IMR-90 (cell line): ENCODE measurements at regions not wholly inside any gene's neighbourhood (a gene's known extent, or its start where the extent isn't known, plus 50 kb on each side); places are given as distances from the start of the nearest gene placed in this dataset.

Experiments used
- ATAC-seq: fragments of 200-7000 bp; cut with Tn5 transposase; 2 replicates; pipeline ENCODE4 v1.9.1; 2020; ENCODE audit warnings: low read depth, mild to moderate bottlenecking, moderate library complexity
- BruUV-seq: library from RNA; stranded (reverse); fragments of 400-500 nt; replicated peaks from 2 replicates; lab custom pipeline; 2021; lab: Mats Ljungman, UMichigan
- CTCF ChIA-PET: fragments of 300-600 bp; formaldehyde crosslinking; extraction: SDS; loops from one replicate; lab custom pipeline; 2021; ENCODE audit warnings: antibody characterized with exemption; lab: Yijun Ruan, JAX
- POLR2A ChIA-PET: fragments of 300-600 bp; sonication (Branson Sonifier 250); formaldehyde crosslinking; loops from one replicate; lab custom pipeline; 2022; ENCODE audit warnings: antibody characterized with exemption; ENCODE audit not compliant: unreplicated experiment; lab: Charles Lee
- DNase-seq: peaks from one replicate; pipeline ENCODE4 v3.0.0; 2013
- H2AFZ ChIP-seq: replicated peaks from 2 replicates; pipeline ENCODE3; 2013; ENCODE audit warnings: low read length, mild to moderate bottlenecking; ENCODE audit not compliant: poor library complexity
- H2AK5ac ChIP-seq: 2 replicates; pipeline ENCODE4 v1.6.1; 2013; ENCODE audit warnings: low read depth, low read length, inconsistent platforms
- H2AK9ac ChIP-seq: replicated peaks from 2 replicates; pipeline ENCODE3; 2013; ENCODE audit warnings: mild to moderate bottlenecking, low read depth, low read length, moderate library complexity; ENCODE audit not compliant: poor library complexity
- H2BK120ac ChIP-seq: 2 replicates; pipeline ENCODE4 v1.6.1; 2013; ENCODE audit warnings: low read depth, low read length, inconsistent platforms
- H2BK15ac ChIP-seq: 3 replicates; pipeline ENCODE4 v1.6.1; 2013; ENCODE audit warnings: low read depth, low read length, inconsistent platforms
- H2BK20ac ChIP-seq: 2 replicates; pipeline ENCODE4 v1.6.1; 2013; ENCODE audit warnings: low read depth, mild to moderate bottlenecking, inconsistent platforms, low read length, moderate library complexity
- H2BK5ac ChIP-seq: 2 replicates; pipeline ENCODE4 v1.6.1; 2013; ENCODE audit warnings: mild to moderate bottlenecking, low read depth, low read length, inconsistent platforms; ENCODE audit not compliant: poor library complexity, severe bottlenecking
- H3K14ac ChIP-seq: replicated peaks from 2 replicates; pipeline ENCODE4 v1.6.1; 2013; ENCODE audit warnings: low read depth, low read length, inconsistent platforms
- H3K18ac ChIP-seq: 2 replicates; pipeline ENCODE4 v1.6.1; 2013; ENCODE audit warnings: low read depth, low read length, control low read depth
- H3K23ac ChIP-seq: 2 replicates; pipeline ENCODE4 v1.6.1; 2013; ENCODE audit warnings: low read depth, low read length, inconsistent platforms
- H3K27ac ChIP-seq: 2 replicates; pipeline ENCODE4 v1.5.1; 2013; ENCODE audit warnings: mild to moderate bottlenecking, control low read depth, low read length; ENCODE audit not compliant: insufficient read depth
- H3K27me3 ChIP-seq: 2 replicates; pipeline ENCODE4 v1.6.1; 2013; ENCODE audit warnings: low read length; ENCODE audit not compliant: control insufficient read depth, insufficient read depth
- H3K36me3 ChIP-seq: 2 replicates; pipeline ENCODE4 v1.6.1; 2013; ENCODE audit warnings: low read length, mixed read lengths; ENCODE audit not compliant: control insufficient read depth, insufficient read depth
- H3K4ac ChIP-seq: 2 replicates; pipeline ENCODE4 v1.6.1; 2013; ENCODE audit warnings: low read depth, low read length, inconsistent platforms
- H3K4me1 ChIP-seq: 2 replicates; pipeline ENCODE4 v1.6.1; 2013; ENCODE audit warnings: low read length, mixed read lengths; ENCODE audit not compliant: control insufficient read depth, insufficient read depth
- H3K4me2 ChIP-seq: 2 replicates; pipeline ENCODE4 v1.6.1; 2013; ENCODE audit warnings: low read depth, mild to moderate bottlenecking, control low read depth, low read length, moderate library complexity
- H3K4me3 ChIP-seq: 2 replicates; pipeline ENCODE4 v1.5.1; 2013; ENCODE audit warnings: low read depth, mild to moderate bottlenecking, control low read depth, low read length, moderate library complexity; ENCODE audit not compliant: insufficient read depth
- H3K56ac ChIP-seq: 2 replicates; pipeline ENCODE4 v1.6.1; 2013; ENCODE audit warnings: low read length, inconsistent platforms; ENCODE audit not compliant: insufficient read depth; ENCODE audit errors: extremely low read depth
- H3K79me1 ChIP-seq, 2 experiments: 2 replicates each; pipeline ENCODE4 v1.6.1; 2013; ENCODE audit warnings: low read length in 2 of 2, inconsistent platforms in 1 of 2, low read depth in 1 of 2
- H3K9ac ChIP-seq: 2 replicates; pipeline ENCODE4 v1.6.1; 2013; ENCODE audit warnings: low read depth, low read length, control low read depth
- H3K9me1 ChIP-seq: 2 replicates; pipeline ENCODE4 v1.6.1; 2013; ENCODE audit warnings: low read length, inconsistent platforms; ENCODE audit not compliant: insufficient read depth
- H3K9me3 ChIP-seq: 2 replicates; pipeline ENCODE4 v1.6.1; 2013; ENCODE audit warnings: low read length; ENCODE audit not compliant: control insufficient read depth, insufficient read depth
- H4K20me1 ChIP-seq: 2 replicates; pipeline ENCODE4 v1.6.1; 2013; ENCODE audit warnings: low read length, inconsistent platforms; ENCODE audit not compliant: insufficient read depth
- H4K5ac ChIP-seq: 2 replicates; pipeline ENCODE4 v1.6.1; 2013; ENCODE audit warnings: mild to moderate bottlenecking, low read depth, low read length, control low read depth
- H4K8ac ChIP-seq, 2 experiments: 2 replicates each; pipeline ENCODE4 v1.6.1; 2013; ENCODE audit warnings: low read depth in 2 of 2, low read length in 2 of 2, control low read depth in 1 of 2, inconsistent platforms in 1 of 2
- H4K91ac ChIP-seq: 2 replicates; pipeline ENCODE4 v1.6.1; 2013; ENCODE audit warnings: low read depth, low read length, inconsistent platforms; ENCODE audit not compliant: insufficient read depth
- BHLHE40 ChIP-seq: fragments of 150-350 bp; IDR thresholded peaks from 2 replicates; pipeline ENCODE4 v1.6.1; 2016; ENCODE audit warnings: mild to moderate bottlenecking, low read depth, low read length
- CEBPB ChIP-seq: IDR thresholded peaks from 2 replicates; pipeline ENCODE4 v1.6.1; 2012; ENCODE audit warnings: low read depth, low read length, improper control_type of control experiment
- CHD1 ChIP-seq: IDR thresholded peaks from 2 replicates; pipeline ENCODE4 v1.6.1; 2012; ENCODE audit warnings: low read depth, low read length, improper control_type of control experiment
- CTCF ChIP-seq: conservative IDR thresholded peaks from 2 replicates; pipeline ENCODE4 v1.5.1; 2012; ENCODE audit warnings: mild to moderate bottlenecking, low read depth, low read length, improper control_type of control experiment
- ELK1 ChIP-seq: fragments of 150-350 bp; IDR thresholded peaks from 2 replicates; pipeline ENCODE4 v1.6.1; 2016; ENCODE audit warnings: low read depth, mild to moderate bottlenecking, low read length, moderate library complexity, borderline replicate concordance
- MAFK ChIP-seq: IDR thresholded peaks from 2 replicates; pipeline ENCODE4 v1.6.1; 2012; ENCODE audit warnings: low read depth, low read length, improper control_type of control experiment
- MAZ ChIP-seq: IDR thresholded peaks from 2 replicates; pipeline ENCODE4 v1.6.1; 2012; ENCODE audit warnings: low read depth, mild to moderate bottlenecking, low read length, improper control_type of control experiment, moderate library complexity, borderline replicate concordance
- RAD21 ChIP-seq: IDR thresholded peaks from 2 replicates; pipeline ENCODE4 v1.6.1; 2012; ENCODE audit warnings: low read length, improper control_type of control experiment
- RCOR1 ChIP-seq: IDR thresholded peaks from 2 replicates; pipeline ENCODE4 v1.6.1; 2012; ENCODE audit warnings: mild to moderate bottlenecking, low read length, improper control_type of control experiment; ENCODE audit not compliant: insufficient replicate concordance
- RFX5 ChIP-seq: IDR thresholded peaks from 2 replicates; pipeline ENCODE4 v1.8.0; 2012; ENCODE audit warnings: low read depth, mild to moderate bottlenecking, low read length, moderate library complexity
- SMC3 ChIP-seq: fragments of 150-350 bp; IDR thresholded peaks from 2 replicates; pipeline ENCODE4 v1.6.1; 2016; ENCODE audit warnings: low read depth, mild to moderate bottlenecking, antibody characterized with exemption, low read length, moderate library complexity
- USF2 ChIP-seq: fragments of 150-350 bp; IDR thresholded peaks from 2 replicates; pipeline ENCODE4 v1.6.1; 2017; ENCODE audit warnings: mild to moderate bottlenecking, antibody characterized with exemption, low read length, low read depth
- WGBS, 2 experiments: methylation state at CpG; one replicate each; pipeline versions ENCODE4 v1.1.5 to v1.1.7; 2013; ENCODE audit warnings: missing lambda C conversion rate in 2 of 2; ENCODE audit not compliant: insufficient read length in 1 of 2; ENCODE audit errors: extremely low coverage in 2 of 2; 5-methylcytosine and 5-hydroxymethylcytosine counted together
- dilution Hi-C: fragments of 300-500 bp; cut with HindIII; formaldehyde crosslinking; loops from one replicate; pipeline ENCODE4 v1.14.3; 2018; ENCODE audit warnings: low sequenced_read_pairs; ENCODE audit not compliant: unreplicated experiment
- in situ Hi-C: fragments of 300-500 bp; cut with MboI; formaldehyde crosslinking; loops from 3 replicates; pipeline ENCODE4 v1.14.3; 2019; ENCODE audit warnings: low sequenced_read_pairs, inconsistent platforms, mixed read lengths
- intact Hi-C: fragments of 100-400 bp; cut with micrococcal nuclease; formaldehyde crosslinking; loops from 2 replicates; pipeline ENCODE4 v1.10.0; 2022

- POLR2A ChIA-PET = no interaction called here
- H3K18ac ChIP-seq = no peak overlapping the region
- no peak overlapping the region for H4K8ac ChIP-seq
- no peaks in the 10 kb centered on the region for H3K27me3 ChIP-seq
- no peak overlapping the region for H3K4me3 ChIP-seq
- ATAC-seq (no peak), DNase-seq (no peak)
- intact Hi-C loops (no loop called here), in situ Hi-C loops (no loop called here), dilution Hi-C loops (no loop called here)
- H3K36me3 ChIP-seq = no peaks in the 10 kb centered on the region
- no peak overlapping the region for H3K23ac ChIP-seq
- no peak overlapping the region for H2BK15ac ChIP-seq
- H3K79me1 ChIP-seq = no peaks in the 10 kb centered on the region
- H4K20me1 ChIP-seq = no peaks in the 10 kb centered on the region
- H3K4me1 ChIP-seq = no peaks in the 10 kb centered on the region
- no peak overlapping the region for H2BK20ac ChIP-seq
- H3K56ac ChIP-seq = no peak overlapping the region
- H2BK5ac ChIP-seq = no peak overlapping the region
- H2AK9ac ChIP-seq = no peak overlapping the region
- no peak overlapping the region for H2BK120ac ChIP-seq
- no peak overlapping the region for H4K91ac ChIP-seq
- no peak overlapping the region for H2AFZ ChIP-seq
- no peak overlapping the region for H3K4ac ChIP-seq
- H4K5ac ChIP-seq = no peak overlapping the region
- TF ChIP-seq SMC3 (no peak), CHD1 (no peak), RFX5 (no peak), MAFK (no peak), RCOR1 (no peak), BHLHE40 (no peak), CEBPB (no peak), ELK1 (no peak), MAZ (no peak), CTCF (no peak), USF2 (no peak), RAD21 (no peak)
- H3K4me2 ChIP-seq = no peak overlapping the region
- H3K9me1 ChIP-seq = no peaks in the 10 kb centered on the region
- no peak overlapping the region for H2AK5ac ChIP-seq
- H3K27ac ChIP-seq = no peak overlapping the region
- CTCF ChIA-PET = no interaction called here
- no peaks in the 10 kb centered on the region for H3K9me3 ChIP-seq
- no peak overlapping the region for H3K14ac ChIP-seq
- WGBS, 2 experiments = no CpG with 5 or more reads among the region's 11 CpGs
- no TSS peak for BruUV-seq
- H3K9ac ChIP-seq = no peak overlapping the region
Measured at GRCh38 chr9:93776873-93777272, 178.3 kb downstream of the BARX1 start.
